ENCODE measurements at regions not wholly inside any gene's neighbourhood (a gene's known extent, or its start where the extent isn't known, plus 50 kb on each side); places are given as distances from the start of the nearest gene placed in this dataset.

GRCh38 chr4:127179256-127180087 lies 453.3 kb upstream of the INTU start:
- Mint-ChIP-seq H3K9me3 (peaks cover 5% of the 10 kb centered on the region), H3K27ac (ENCODE audit: unreplicated experiment) (no peak overlapping the region), H3K4me3 (no peak overlapping the region), H3K4me1 (no peaks in the 10 kb centered on the region), H3K27me3 (ENCODE audit: low read depth) (no peaks in the 10 kb centered on the region), H3K36me3 (ENCODE audit: low read depth) (peaks cover 3% of the 10 kb centered on the region)
- TF ChIP-seq, protein P1, sequence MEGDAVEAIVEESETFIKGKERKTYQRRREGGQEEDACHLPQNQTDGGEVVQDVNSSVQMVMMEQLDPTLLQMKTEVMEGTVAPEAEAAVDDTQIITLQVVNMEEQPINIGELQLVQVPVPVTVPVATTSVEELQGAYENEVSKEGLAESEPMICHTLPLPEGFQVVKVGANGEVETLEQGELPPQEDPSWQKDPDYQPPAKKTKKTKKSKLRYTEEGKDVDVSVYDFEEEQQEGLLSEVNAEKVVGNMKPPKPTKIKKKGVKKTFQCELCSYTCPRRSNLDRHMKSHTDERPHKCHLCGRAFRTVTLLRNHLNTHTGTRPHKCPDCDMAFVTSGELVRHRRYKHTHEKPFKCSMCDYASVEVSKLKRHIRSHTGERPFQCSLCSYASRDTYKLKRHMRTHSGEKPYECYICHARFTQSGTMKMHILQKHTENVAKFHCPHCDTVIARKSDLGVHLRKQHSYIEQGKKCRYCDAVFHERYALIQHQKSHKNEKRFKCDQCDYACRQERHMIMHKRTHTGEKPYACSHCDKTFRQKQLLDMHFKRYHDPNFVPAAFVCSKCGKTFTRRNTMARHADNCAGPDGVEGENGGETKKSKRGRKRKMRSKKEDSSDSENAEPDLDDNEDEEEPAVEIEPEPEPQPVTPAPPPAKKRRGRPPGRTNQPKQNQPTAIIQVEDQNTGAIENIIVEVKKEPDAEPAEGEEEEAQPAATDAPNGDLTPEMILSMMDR (conservative IDR thresholded peaks at IDR 0.05) = no peak
- no peak for DNase-seq (ENCODE audit: low read depth, low spot score)

DNA sequence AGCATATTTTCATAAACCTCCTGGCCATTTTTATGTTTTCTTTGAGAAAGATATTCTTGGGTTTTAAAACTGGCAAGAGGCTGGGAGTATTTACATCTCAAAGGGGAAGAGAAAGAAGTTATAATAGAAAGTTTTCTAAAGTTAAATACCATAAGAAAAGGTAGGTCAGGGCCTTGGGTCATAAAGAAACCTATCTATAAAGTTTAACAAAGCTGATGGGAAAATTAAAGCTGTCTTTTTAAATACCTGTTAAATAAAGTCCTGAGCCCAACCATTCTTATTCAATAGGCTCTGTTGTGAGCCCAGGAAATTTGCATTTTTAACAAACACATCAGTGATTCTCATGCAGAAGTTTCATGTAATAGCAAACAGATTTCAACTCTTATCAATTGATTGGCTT lies 451.8 kb upstream of the INTU start:
- TF ChIP-seq, protein P1 (conservative IDR thresholded peaks at IDR 0.05) = no peak
- peaks cover 7% of the 10 kb centered on the region for H3K36me3 Mint-ChIP-seq (ENCODE audit: low read depth)
- no peak for DNase-seq (ENCODE audit: low read depth, low spot score)
- no peak overlapping the region for H3K4me3 Mint-ChIP-seq
- no peaks in the 10 kb centered on the region for H3K4me1 Mint-ChIP-seq
- H3K27ac Mint-ChIP-seq (ENCODE audit: unreplicated experiment) = no peak overlapping the region
- no peaks in the 10 kb centered on the region for H3K27me3 Mint-ChIP-seq (ENCODE audit: low read depth)
- H3K9me3 Mint-ChIP-seq = peaks cover 14% of the 10 kb centered on the region

DNA sequence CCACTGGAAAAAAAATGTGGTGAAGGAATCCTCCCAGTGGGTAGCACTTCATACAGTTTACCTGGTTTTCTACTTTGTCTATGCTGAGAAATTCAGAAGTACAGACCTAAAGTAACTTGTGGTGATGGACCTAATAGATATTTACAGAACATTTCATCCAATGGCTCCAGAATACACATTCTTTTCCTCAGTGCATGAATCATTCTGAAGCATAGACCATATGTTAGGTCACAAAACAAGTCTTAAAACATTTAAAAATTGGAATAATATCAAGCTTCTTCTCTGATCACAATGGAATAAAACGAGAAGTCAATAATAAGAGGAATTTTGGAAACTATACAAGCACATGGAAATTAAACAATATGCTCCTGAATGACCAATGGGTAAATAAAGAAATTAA lies 450.1 kb upstream of the INTU start:
- H3K9me3 Mint-ChIP-seq = peaks cover 15% of the 10 kb centered on the region
- H3K27ac Mint-ChIP-seq (ENCODE audit: unreplicated experiment) = no peak overlapping the region
- no peak for DNase-seq (ENCODE audit: low read depth, low spot score)
- no peaks in the 10 kb centered on the region for H3K4me1 Mint-ChIP-seq
- no peak overlapping the region for H3K4me3 Mint-ChIP-seq
- TF ChIP-seq, protein P1 (conservative IDR thresholded peaks at IDR 0.05) = no peak
- no peaks in the 10 kb centered on the region for H3K27me3 Mint-ChIP-seq (ENCODE audit: low read depth)
- H3K36me3 Mint-ChIP-seq (ENCODE audit: low read depth) = peaks cover 7% of the 10 kb centered on the region

DNA sequence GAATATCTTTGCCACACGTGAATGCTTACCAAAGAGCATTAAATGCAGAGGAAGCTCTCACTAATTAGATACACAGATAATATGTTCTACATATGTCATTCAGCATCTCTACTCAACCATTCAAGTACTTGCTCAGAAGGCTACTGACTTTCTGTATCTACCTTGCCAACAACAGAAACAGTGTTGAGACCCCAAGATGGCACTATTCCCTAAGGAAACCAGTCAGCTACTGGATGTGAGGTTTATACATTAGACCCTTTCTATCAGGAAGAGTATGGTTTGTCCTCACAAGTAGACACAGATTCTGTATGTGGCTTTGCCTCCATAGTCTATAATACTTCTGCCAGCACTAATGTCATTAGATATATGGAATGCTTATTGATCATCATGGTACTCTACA lies 443.9 kb upstream of the INTU start:
- Mint-ChIP-seq H3K4me3 (no peak overlapping the region), H3K27ac (ENCODE audit: unreplicated experiment) (no peak overlapping the region), H3K36me3 (ENCODE audit: low read depth) (peaks cover 6% of the 10 kb centered on the region), H3K9me3 (peaks cover 18% of the 10 kb centered on the region), H3K4me1 (no peaks in the 10 kb centered on the region), H3K27me3 (ENCODE audit: low read depth) (no peaks in the 10 kb centered on the region)
- DNase-seq (ENCODE audit: low read depth, low spot score) = no peak
- TF ChIP-seq, protein P1 (conservative IDR thresholded peaks at IDR 0.05) = no peak

- no peaks in the 10 kb centered on the region for H3K4me1 Mint-ChIP-seq
- no peaks in the 10 kb centered on the region for H3K27me3 Mint-ChIP-seq (ENCODE audit: low read depth)
- H3K36me3 Mint-ChIP-seq (ENCODE audit: low read depth) = peaks cover 5% of the 10 kb centered on the region
- no peak for DNase-seq (ENCODE audit: low read depth, low spot score)
- TF ChIP-seq, protein P1 (conservative IDR thresholded peaks at IDR 0.05) = no peak
- H3K9me3 Mint-ChIP-seq = peaks cover 8% of the 10 kb centered on the region
- H3K27ac Mint-ChIP-seq (ENCODE audit: unreplicated experiment) = no peak overlapping the region
- no peak overlapping the region for H3K4me3 Mint-ChIP-seq
Observed at GRCh38 chr4:127194281-127194680, 438.5 kb upstream of the INTU start.

Data from neural crest cell (in vitro differentiated cells).